GM23338 (cell line): ENCODE measurements at regions not wholly inside any gene's neighbourhood (a gene's known extent, or its start where the extent isn't known, plus 50 kb on each side); places are given as distances from the start of the nearest gene placed in this dataset.

Experiments used
- ATAC-seq: fragments of 200-7000 bp; cut with Tn5 transposase; 3 replicates; pipeline ENCODE4 v1.9.1; 2020
- DNase-seq: peaks from one replicate; pipeline ENCODE4 v3.0.0-alpha.2; 2015; ENCODE audit warnings: low spot score
- H2AFZ ChIP-seq: fragments of 200-600 bp; sonication (generic); 2 replicates; pipeline ENCODE4 v1.8.0; 2016; ENCODE audit warnings: antibody characterized with exemption, mild to moderate bottlenecking, moderate library complexity
- H3F3A ChIP-seq: fragments of 200-600 bp; sonication (generic); replicated peaks from 2 replicates; pipeline ENCODE4 v1.8.0; 2017; ENCODE audit warnings: antibody characterized with exemption, mixed run types, low read depth
- H3K27ac ChIP-seq: fragments of 200-600 bp; sonication (generic); 2 replicates; pipeline ENCODE4 v1.6.1; 2016; ENCODE audit warnings: low read depth
- H3K27me3 ChIP-seq: fragments of 200-600 bp; sonication (generic); 2 replicates; pipeline ENCODE4 v1.8.0; 2016; ENCODE audit warnings: mild to moderate bottlenecking, mixed run types, moderate library complexity; ENCODE audit not compliant: insufficient read depth
- H3K36me3 ChIP-seq: fragments of 200-600 bp; sonication (generic); 2 replicates; pipeline ENCODE4 v1.8.0; 2016; ENCODE audit warnings: mild to moderate bottlenecking; ENCODE audit not compliant: insufficient read depth
- H3K4me1 ChIP-seq: fragments of 200-600 bp; sonication (generic); 2 replicates; pipeline ENCODE4 v1.8.0; 2016; ENCODE audit warnings: mild to moderate bottlenecking, moderate library complexity; ENCODE audit not compliant: insufficient read depth
- H3K4me2 ChIP-seq: fragments of 200-600 bp; sonication (generic); 2 replicates; pipeline ENCODE4 v1.7.1; 2017; ENCODE audit warnings: mixed run types
- H3K4me3 ChIP-seq: fragments of 200-600 bp; sonication (generic); 2 replicates; pipeline ENCODE4 v1.6.1; 2016; ENCODE audit warnings: mixed run types
- H3K79me2 ChIP-seq: fragments of 200-600 bp; sonication (generic); replicated peaks from 2 replicates; pipeline ENCODE4 v1.8.0; 2017; ENCODE audit warnings: mild to moderate bottlenecking; ENCODE audit not compliant: insufficient read depth
- H3K9me2 ChIP-seq: fragments of 200-600 bp; sonication (generic); 2 replicates; pipeline ENCODE4 v1.8.0; 2017; ENCODE audit not compliant: insufficient read depth
- H4K20me1 ChIP-seq: fragments of 200-600 bp; sonication (generic); replicated peaks from 2 replicates; pipeline ENCODE4 v1.8.0; 2017; ENCODE audit warnings: mild to moderate bottlenecking; ENCODE audit not compliant: insufficient read depth
- H3K27ac Mint-ChIP-seq: 2 replicates; pipeline ENCODE4 v1.8.0; 2020; ENCODE audit warnings: inconsistent platforms, mild to moderate bottlenecking, moderate library complexity, mixed read lengths
- H3K27me3 Mint-ChIP-seq: 3 replicates; pipeline ENCODE4 v1.8.0; 2022; ENCODE audit warnings: low read depth, mild to moderate bottlenecking, moderate library complexity, mixed read lengths, inconsistent platforms; ENCODE audit not compliant: insufficient read depth, poor library complexity
- H3K36me3 Mint-ChIP-seq: 3 replicates; pipeline ENCODE4 v1.8.0; 2021; ENCODE audit warnings: low read depth, mild to moderate bottlenecking, inconsistent platforms, moderate library complexity, mixed read lengths
- H3K4me1 Mint-ChIP-seq: 3 replicates; pipeline ENCODE4 v1.8.0; 2020; ENCODE audit warnings: mild to moderate bottlenecking, inconsistent platforms, mixed read lengths
- H3K4me3 Mint-ChIP-seq: 3 replicates; pipeline ENCODE4 v1.8.0; 2021; ENCODE audit warnings: moderate library complexity, mild to moderate bottlenecking, inconsistent platforms, mixed read lengths
- H3K9me3 Mint-ChIP-seq: 3 replicates; pipeline ENCODE4 v1.8.0; 2020; ENCODE audit warnings: moderate library complexity, mild to moderate bottlenecking, inconsistent platforms, mixed read lengths
- CREB1 ChIP-seq: fragments of 250-450 bp; sonication (Bioruptor Pico); IDR thresholded peaks from 2 replicates; pipeline ENCODE4 v1.5.0; 2020; ENCODE audit warnings: low read depth, mild to moderate bottlenecking, moderate library complexity
- EZH2 ChIP-seq: fragments of 200-600 bp; sonication (generic); IDR thresholded peaks from one replicate; pipeline ENCODE4 v1.8.0; 2017; ENCODE audit warnings: antibody characterized with exemption, mild to moderate bottlenecking, low read depth; ENCODE audit not compliant: unreplicated experiment
- EZH2phosphoT487 ChIP-seq: fragments of 200-600 bp; sonication (generic); IDR thresholded peaks from one replicate; pipeline ENCODE4 v1.8.1; 2018; ENCODE audit warnings: antibody characterized with exemption; ENCODE audit not compliant: unreplicated experiment
- JUNB ChIP-seq: IDR thresholded peaks from one replicate; pipeline ENCODE4 v1.6.1; 2016; ENCODE audit warnings: antibody characterized with exemption; ENCODE audit not compliant: unreplicated experiment
- NANOG ChIP-seq: IDR thresholded peaks from 2 replicates; pipeline ENCODE4 v1.6.1; 2016; ENCODE audit warnings: antibody characterized with exemption, borderline replicate concordance
- POLR2AphosphoS5 ChIP-seq: IDR thresholded peaks from 2 replicates; pipeline ENCODE4 v1.6.1; 2016; ENCODE audit warnings: antibody characterized with exemption, low read depth
- STAT1 ChIP-seq: IDR thresholded peaks from one replicate; pipeline ENCODE4 v1.6.1; 2016; ENCODE audit warnings: antibody characterized with exemption; ENCODE audit not compliant: unreplicated experiment
- ZNF114 ChIP-seq: fragments of 250-450 bp; sonication (Bioruptor Pico); IDR thresholded peaks from 2 replicates; pipeline ENCODE4 v1.5.0; 2020; ENCODE audit warnings: mild to moderate bottlenecking, moderate library complexity
- ZNF331 ChIP-seq: fragments of 250-450 bp; sonication (Bioruptor Pico); IDR thresholded peaks from 2 replicates; pipeline ENCODE4 v1.5.0; 2020; ENCODE audit warnings: low read depth, mild to moderate bottlenecking, moderate library complexity
- ZNF462 ChIP-seq: fragments of 250-450 bp; sonication (Bioruptor Pico); IDR thresholded peaks from 2 replicates; pipeline ENCODE4 v1.5.0; 2020; ENCODE audit warnings: mild to moderate bottlenecking, moderate library complexity
- TF ChIP-seq, protein P1 (sequence below): IDR thresholded peaks from one replicate; pipeline ENCODE4 v1.6.1; 2018; ENCODE audit warnings: antibody characterized with exemption; ENCODE audit not compliant: unreplicated experiment
- TF ChIP-seq, protein P2 (sequence below): IDR thresholded peaks from 2 replicates; pipeline ENCODE4 v1.6.1; 2016; ENCODE audit warnings: antibody characterized with exemption
- TF ChIP-seq, protein P3 (sequence below), 2 experiments: fragments of 200-600 bp in 1 of 2; sonication (generic) in 1 of 2; conservative IDR thresholded peaks; 2 replicates each; pipeline versions ENCODE4 v1.5.1 to v1.6.1; 2016 to 2017; ENCODE audit warnings: antibody characterized with exemption in 2 of 2, low read depth in 2 of 2, mild to moderate bottlenecking in 2 of 2, moderate library complexity in 1 of 2

GRCh38 chr15:93523481-93523880 is 434.5 kb upstream of the RGMA start:
- Histone ChIP-seq H3K27me3 (no peaks in the 10 kb centered on the region), H2AFZ (no peak overlapping the region), H3K9me2 (no peaks in the 10 kb centered on the region), H3K4me2 (no peak overlapping the region), H3K79me2 (no peaks in the 10 kb centered on the region), H3K36me3 (no peaks in the 10 kb centered on the region), H3K4me3 (no peak overlapping the region), H3K27ac (no peak overlapping the region), H3F3A (no peaks in the 10 kb centered on the region), H4K20me1 (no peaks in the 10 kb centered on the region), H3K4me1 (no peaks in the 10 kb centered on the region)
- Mint-ChIP-seq H3K9me3 (no peaks in the 10 kb centered on the region), H3K4me3 (no peak overlapping the region), H3K27ac (no peak overlapping the region), H3K36me3 (no peaks in the 10 kb centered on the region), H3K4me1 (peaks cover 11% of the 10 kb centered on the region; the same call in 2 of the 3 replicates), H3K27me3 (no peaks in the 10 kb centered on the region)
- no peak for DNase-seq
- TF ChIP-seq ZNF462 (CRISPR knock-in tag) (no peak), STAT1 (no peak), ZNF114 (CRISPR knock-in tag) (no peak), CREB1 (CRISPR knock-in tag) (no peak), EZH2 (no peak), ZNF331 (CRISPR knock-in tag) (no peak), POLR2AphosphoS5 (no peak), JUNB (no peak), NANOG (no peak), EZH2phosphoT487 (no peak)
- TF ChIP-seq, protein P1, sequence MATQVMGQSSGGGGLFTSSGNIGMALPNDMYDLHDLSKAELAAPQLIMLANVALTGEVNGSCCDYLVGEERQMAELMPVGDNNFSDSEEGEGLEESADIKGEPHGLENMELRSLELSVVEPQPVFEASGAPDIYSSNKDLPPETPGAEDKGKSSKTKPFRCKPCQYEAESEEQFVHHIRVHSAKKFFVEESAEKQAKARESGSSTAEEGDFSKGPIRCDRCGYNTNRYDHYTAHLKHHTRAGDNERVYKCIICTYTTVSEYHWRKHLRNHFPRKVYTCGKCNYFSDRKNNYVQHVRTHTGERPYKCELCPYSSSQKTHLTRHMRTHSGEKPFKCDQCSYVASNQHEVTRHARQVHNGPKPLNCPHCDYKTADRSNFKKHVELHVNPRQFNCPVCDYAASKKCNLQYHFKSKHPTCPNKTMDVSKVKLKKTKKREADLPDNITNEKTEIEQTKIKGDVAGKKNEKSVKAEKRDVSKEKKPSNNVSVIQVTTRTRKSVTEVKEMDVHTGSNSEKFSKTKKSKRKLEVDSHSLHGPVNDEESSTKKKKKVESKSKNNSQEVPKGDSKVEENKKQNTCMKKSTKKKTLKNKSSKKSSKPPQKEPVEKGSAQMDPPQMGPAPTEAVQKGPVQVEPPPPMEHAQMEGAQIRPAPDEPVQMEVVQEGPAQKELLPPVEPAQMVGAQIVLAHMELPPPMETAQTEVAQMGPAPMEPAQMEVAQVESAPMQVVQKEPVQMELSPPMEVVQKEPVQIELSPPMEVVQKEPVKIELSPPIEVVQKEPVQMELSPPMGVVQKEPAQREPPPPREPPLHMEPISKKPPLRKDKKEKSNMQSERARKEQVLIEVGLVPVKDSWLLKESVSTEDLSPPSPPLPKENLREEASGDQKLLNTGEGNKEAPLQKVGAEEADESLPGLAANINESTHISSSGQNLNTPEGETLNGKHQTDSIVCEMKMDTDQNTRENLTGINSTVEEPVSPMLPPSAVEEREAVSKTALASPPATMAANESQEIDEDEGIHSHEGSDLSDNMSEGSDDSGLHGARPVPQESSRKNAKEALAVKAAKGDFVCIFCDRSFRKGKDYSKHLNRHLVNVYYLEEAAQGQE = no peak
- TF ChIP-seq, protein P2, sequence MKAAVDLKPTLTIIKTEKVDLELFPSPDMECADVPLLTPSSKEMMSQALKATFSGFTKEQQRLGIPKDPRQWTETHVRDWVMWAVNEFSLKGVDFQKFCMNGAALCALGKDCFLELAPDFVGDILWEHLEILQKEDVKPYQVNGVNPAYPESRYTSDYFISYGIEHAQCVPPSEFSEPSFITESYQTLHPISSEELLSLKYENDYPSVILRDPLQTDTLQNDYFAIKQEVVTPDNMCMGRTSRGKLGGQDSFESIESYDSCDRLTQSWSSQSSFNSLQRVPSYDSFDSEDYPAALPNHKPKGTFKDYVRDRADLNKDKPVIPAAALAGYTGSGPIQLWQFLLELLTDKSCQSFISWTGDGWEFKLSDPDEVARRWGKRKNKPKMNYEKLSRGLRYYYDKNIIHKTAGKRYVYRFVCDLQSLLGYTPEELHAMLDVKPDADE = no peak
- TF ChIP-seq, protein P3, sequence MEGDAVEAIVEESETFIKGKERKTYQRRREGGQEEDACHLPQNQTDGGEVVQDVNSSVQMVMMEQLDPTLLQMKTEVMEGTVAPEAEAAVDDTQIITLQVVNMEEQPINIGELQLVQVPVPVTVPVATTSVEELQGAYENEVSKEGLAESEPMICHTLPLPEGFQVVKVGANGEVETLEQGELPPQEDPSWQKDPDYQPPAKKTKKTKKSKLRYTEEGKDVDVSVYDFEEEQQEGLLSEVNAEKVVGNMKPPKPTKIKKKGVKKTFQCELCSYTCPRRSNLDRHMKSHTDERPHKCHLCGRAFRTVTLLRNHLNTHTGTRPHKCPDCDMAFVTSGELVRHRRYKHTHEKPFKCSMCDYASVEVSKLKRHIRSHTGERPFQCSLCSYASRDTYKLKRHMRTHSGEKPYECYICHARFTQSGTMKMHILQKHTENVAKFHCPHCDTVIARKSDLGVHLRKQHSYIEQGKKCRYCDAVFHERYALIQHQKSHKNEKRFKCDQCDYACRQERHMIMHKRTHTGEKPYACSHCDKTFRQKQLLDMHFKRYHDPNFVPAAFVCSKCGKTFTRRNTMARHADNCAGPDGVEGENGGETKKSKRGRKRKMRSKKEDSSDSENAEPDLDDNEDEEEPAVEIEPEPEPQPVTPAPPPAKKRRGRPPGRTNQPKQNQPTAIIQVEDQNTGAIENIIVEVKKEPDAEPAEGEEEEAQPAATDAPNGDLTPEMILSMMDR (conservative IDR thresholded peaks at IDR 0.05; ENCODE audit: low read depth in 2 of 2) = no peak
- ATAC-seq = no peak
